ENCODE measurements at regions not wholly inside any gene's neighbourhood (a gene's known extent, or its start where the extent isn't known, plus 50 kb on each side); places are given as distances from the start of the nearest gene placed in this dataset.
"Not testable (repeated sequence)": the region's sequence is repeated elsewhere in the genome, so short reads cannot be mapped to it uniquely, and the experiment has no call there.

- no peak for DNase-seq
Measured at GRCh38 chr16:60949800-60950199, 1086.4 kb downstream of the CDH8 start.

GRCh38 chr16:60945225-60945624 is 1091.0 kb downstream of the CDH8 start:
- DNase-seq = no peak

- DNase-seq = not testable (repeated sequence)
Measured at GRCh38 chr16:60936189-60936588, 1100.0 kb downstream of the CDH8 start.

- DNase-seq = no peak
Measured at GRCh38 chr16:60932600-60932999, 1103.6 kb downstream of the CDH8 start.

GRCh38 chr16:60930291-60930690 is 1105.9 kb downstream of the CDH8 start:
- DNase-seq = no peak

GRCh38 chr16:60922920-60923319 is 1113.3 kb downstream of the CDH8 start:
- no peak for DNase-seq

- no peak for DNase-seq
Measured at GRCh38 chr16:60914334-60914733, 1121.9 kb downstream of the CDH8 start.

- no peak for DNase-seq
Measured at GRCh38 chr16:60907645-60908044, 1128.6 kb downstream of the CDH8 start.

GRCh38 chr16:60905811-60906210 is 1130.4 kb downstream of the CDH8 start:
- no peak for DNase-seq

GRCh38 chr16:60902114-60902513 is 1134.1 kb downstream of the CDH8 start:
- no peak for DNase-seq

GRCh38 chr16:60882816-60883215 is 1153.4 kb downstream of the CDH8 start:
- no peak for DNase-seq

GRCh38 chr16:60852635-60853034 is 1183.6 kb downstream of the CDH8 start:
- DNase-seq = no peak

- no peak for DNase-seq
Measured at GRCh38 chr16:60821661-60822060, 1214.6 kb downstream of the CDH8 start.

- DNase-seq = no peak
Measured at GRCh38 chr16:60820361-60820760, 1215.9 kb downstream of the CDH8 start.

- no peak for DNase-seq
Measured at GRCh38 chr16:60818465-60818864, 1217.8 kb downstream of the CDH8 start.

- DNase-seq = no peak
Measured at GRCh38 chr16:60816461-60816860, 1219.8 kb downstream of the CDH8 start.

GRCh38 chr16:60815865-60816264 is 1220.4 kb downstream of the CDH8 start:
- no peak for DNase-seq

- no peak for DNase-seq
Measured at GRCh38 chr16:60815033-60815432, 1221.2 kb downstream of the CDH8 start.

- DNase-seq = no peak
Measured at GRCh38 chr16:60811657-60812056, 1224.6 kb downstream of the CDH8 start.

- no peak for DNase-seq
Measured at GRCh38 chr16:60811051-60811608, 1225.1 kb downstream of the CDH8 start.

- DNase-seq = no peak
Measured at GRCh38 chr16:60810250-60810649, 1226.0 kb downstream of the CDH8 start.

- no peak for DNase-seq
Measured at GRCh38 chr16:60792437-60792836, 1243.8 kb downstream of the CDH8 start.

- no peak for DNase-seq
Measured at GRCh38 chr16:60788631-60789030, 1247.6 kb downstream of the CDH8 start.

- DNase-seq = no peak
Measured at GRCh38 chr16:60776281-60776680, 1260.0 kb downstream of the CDH8 start.

- no peak for DNase-seq
Measured at GRCh38 chr16:60771138-60771537, 1265.1 kb downstream of the CDH8 start.

GRCh38 chr16:60770384-60770783 is 1265.9 kb downstream of the CDH8 start:
- DNase-seq = not testable (repeated sequence)
